ENCODE measurements at regions not wholly inside any gene's neighbourhood (a gene's known extent, or its start where the extent isn't known, plus 50 kb on each side); places are given as distances from the start of the nearest gene placed in this dataset.

- Mint-ChIP-seq H3K4me3 (ENCODE audit: unreplicated experiment) (no peak overlapping the region), H3K27ac (ENCODE audit: unreplicated experiment) (no peak overlapping the region), H3K4me1 (ENCODE audit: low read depth) (no peaks in the 10 kb centered on the region), H3K36me3 (ENCODE audit: low read depth) (no peaks in the 10 kb centered on the region), H3K9me3 (ENCODE audit: low read depth) (no peaks in the 10 kb centered on the region), H3K27me3 (ENCODE audit: low read depth) (peaks cover 2% of the 10 kb centered on the region)
- TF ChIP-seq CTCF (IDR thresholded peaks at IDR 0.05): no peak
- DNase-seq (ENCODE audit: low spot score): no peak
Measured at GRCh38 chr4:11182586-11183355, 245.9 kb downstream of the HS3ST1 start.

DNA sequence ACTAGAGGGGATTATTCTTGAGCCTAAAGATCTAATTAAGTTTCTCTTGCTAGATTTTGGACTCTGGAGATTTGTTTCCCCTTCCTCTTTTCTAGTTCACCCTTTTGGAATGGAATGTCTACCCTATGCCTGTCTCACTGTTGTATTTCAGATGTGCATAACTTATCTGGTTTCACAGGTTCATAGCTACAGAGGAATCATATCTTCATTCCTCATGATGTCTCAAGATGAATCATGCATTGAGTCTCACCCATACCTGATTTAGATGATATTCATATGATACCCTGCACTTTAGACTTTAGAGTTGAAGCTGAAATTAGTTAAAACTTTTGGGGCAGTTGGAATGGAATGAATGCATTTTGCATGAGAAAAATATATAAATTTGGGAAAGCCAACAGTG, 246.7 kb downstream of the HS3ST1 start:
- no peaks in the 10 kb centered on the region for H3K36me3 Mint-ChIP-seq (ENCODE audit: low read depth)
- no peaks in the 10 kb centered on the region for H3K4me1 Mint-ChIP-seq (ENCODE audit: low read depth)
- no peak for DNase-seq (ENCODE audit: low spot score)
- H3K27ac Mint-ChIP-seq (ENCODE audit: unreplicated experiment): no peak overlapping the region
- no peaks in the 10 kb centered on the region for H3K9me3 Mint-ChIP-seq (ENCODE audit: low read depth)
- no peak for TF ChIP-seq CTCF (IDR thresholded peaks at IDR 0.05)
- H3K4me3 Mint-ChIP-seq (ENCODE audit: unreplicated experiment): no peak overlapping the region
- peaks cover 2% of the 10 kb centered on the region for H3K27me3 Mint-ChIP-seq (ENCODE audit: low read depth)

DNA sequence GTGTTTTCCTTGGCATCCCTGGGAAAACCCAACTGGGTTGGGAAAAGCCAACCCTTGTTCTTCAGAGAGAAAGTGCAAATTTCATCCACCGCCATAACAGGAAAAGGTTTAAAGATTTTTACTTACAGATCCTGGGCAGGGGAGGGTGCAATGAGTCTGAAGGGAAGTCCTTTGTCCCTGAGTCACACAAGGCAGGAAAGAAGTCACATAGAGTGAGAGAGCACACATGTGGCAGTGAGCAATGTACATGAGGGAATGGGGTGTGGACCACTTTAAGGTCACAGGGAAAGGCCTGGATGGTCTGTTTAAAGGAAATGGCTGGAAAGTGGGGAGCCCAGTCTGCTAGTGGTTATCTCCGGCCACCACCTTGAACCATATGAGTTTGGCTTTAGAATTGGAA, 248.9 kb downstream of the HS3ST1 start:
- DNase-seq (ENCODE audit: low spot score): no peak
- H3K4me1 Mint-ChIP-seq (ENCODE audit: low read depth): no peaks in the 10 kb centered on the region
- no peak overlapping the region for H3K27ac Mint-ChIP-seq (ENCODE audit: unreplicated experiment)
- no peaks in the 10 kb centered on the region for H3K9me3 Mint-ChIP-seq (ENCODE audit: low read depth)
- no peak for TF ChIP-seq CTCF (IDR thresholded peaks at IDR 0.05)
- no peak overlapping the region for H3K4me3 Mint-ChIP-seq (ENCODE audit: unreplicated experiment)
- H3K27me3 Mint-ChIP-seq (ENCODE audit: low read depth): peaks cover 2% of the 10 kb centered on the region
- H3K36me3 Mint-ChIP-seq (ENCODE audit: low read depth): no peaks in the 10 kb centered on the region

DNA sequence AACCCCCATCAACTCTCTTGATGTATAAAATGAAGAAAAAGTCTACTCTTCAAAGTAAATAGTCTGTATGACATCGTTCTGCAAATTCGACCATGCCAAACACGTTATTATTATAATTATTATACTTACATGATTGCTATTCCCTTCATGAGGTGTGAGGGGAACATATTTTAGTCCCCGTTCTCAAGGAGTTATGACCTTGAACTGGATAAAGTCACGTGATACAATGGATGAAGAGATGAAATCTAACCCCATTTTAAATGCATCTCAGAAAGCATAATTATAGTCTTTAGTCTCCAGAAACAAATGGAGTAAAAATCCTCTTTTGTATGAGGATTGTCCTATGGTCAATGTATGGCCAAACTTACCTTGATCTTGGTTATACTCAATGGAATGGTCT, 250.3 kb downstream of the HS3ST1 start:
- H3K36me3 Mint-ChIP-seq (ENCODE audit: low read depth): no peaks in the 10 kb centered on the region
- no peak overlapping the region for H3K4me3 Mint-ChIP-seq (ENCODE audit: unreplicated experiment)
- peaks cover 3% of the 10 kb centered on the region for H3K9me3 Mint-ChIP-seq (ENCODE audit: low read depth)
- no peak for DNase-seq (ENCODE audit: low spot score)
- TF ChIP-seq CTCF (IDR thresholded peaks at IDR 0.05): no peak
- H3K4me1 Mint-ChIP-seq (ENCODE audit: low read depth): no peaks in the 10 kb centered on the region
- H3K27ac Mint-ChIP-seq (ENCODE audit: unreplicated experiment): no peak overlapping the region
- H3K27me3 Mint-ChIP-seq (ENCODE audit: low read depth): no peaks in the 10 kb centered on the region

GRCh38 chr4:11175374-11175773, 253.3 kb downstream of the HS3ST1 start:
- no peak overlapping the region for H3K4me3 Mint-ChIP-seq (ENCODE audit: unreplicated experiment)
- peaks cover 9% of the 10 kb centered on the region for H3K9me3 Mint-ChIP-seq (ENCODE audit: low read depth)
- no peak for DNase-seq (ENCODE audit: low spot score)
- TF ChIP-seq CTCF (IDR thresholded peaks at IDR 0.05): no peak
- H3K27me3 Mint-ChIP-seq (ENCODE audit: low read depth): no peaks in the 10 kb centered on the region
- no peaks in the 10 kb centered on the region for H3K4me1 Mint-ChIP-seq (ENCODE audit: low read depth)
- no peak overlapping the region for H3K27ac Mint-ChIP-seq (ENCODE audit: unreplicated experiment)
- H3K36me3 Mint-ChIP-seq (ENCODE audit: low read depth): no peaks in the 10 kb centered on the region

Measured in chondrocyte (in vitro differentiated cells).